ENCODE measurements at regions not wholly inside any gene's neighbourhood (a gene's known extent, or its start where the extent isn't known, plus 50 kb on each side); places are given as distances from the start of the nearest gene placed in this dataset.
"Not testable (repeated sequence)": the region's sequence is repeated elsewhere in the genome, so short reads cannot be mapped to it uniquely, and the experiment has no call there.

DNA sequence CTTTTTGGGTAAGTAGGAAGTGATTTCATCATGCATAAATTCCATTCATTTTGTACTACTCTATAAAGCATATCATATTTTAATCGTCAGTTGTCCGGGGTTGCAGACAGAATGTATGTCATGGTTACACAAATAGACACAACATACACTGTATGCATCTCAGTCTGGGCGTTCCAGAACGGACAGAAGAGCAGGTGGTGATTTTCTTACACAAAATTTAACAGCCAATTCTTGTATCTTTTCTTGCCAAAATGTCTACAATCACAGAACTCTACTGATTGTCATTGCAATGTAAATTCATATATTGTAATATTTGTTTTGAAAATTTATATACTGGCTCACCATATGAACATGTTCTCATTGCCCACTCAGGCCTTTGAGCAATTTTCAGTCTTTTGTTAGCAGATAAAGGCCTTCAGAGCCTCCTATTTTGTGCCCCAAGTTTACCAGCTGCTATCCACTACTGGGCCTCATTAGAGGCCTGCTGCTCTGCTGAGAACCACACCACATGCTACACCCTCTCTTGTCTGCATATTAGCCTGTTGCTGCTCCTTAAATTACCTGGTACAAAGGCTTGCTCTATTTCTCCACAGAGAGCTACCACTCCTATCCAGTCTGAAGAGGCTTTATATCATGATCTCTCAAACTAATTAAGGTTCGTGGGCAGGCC is 61.5 kb downstream of the PRDM13 start:
- no peak for DNase-seq (ENCODE audit: low spot score)
- H3K9me3 Mint-ChIP-seq (ENCODE audit: low read depth), result no peaks in the 10 kb centered on the region
- no peak overlapping the region for H3K27ac Mint-ChIP-seq (ENCODE audit: unreplicated experiment)
- TF ChIP-seq CTCF (IDR thresholded peaks at IDR 0.05), result no peak
- peaks cover 26% of the 10 kb centered on the region for H3K27me3 Mint-ChIP-seq (ENCODE audit: low read depth)
- H3K4me3 Mint-ChIP-seq (ENCODE audit: unreplicated experiment), result no peak overlapping the region
- H3K4me1 Mint-ChIP-seq (ENCODE audit: low read depth), result peaks cover 3% of the 10 kb centered on the region
- no peaks in the 10 kb centered on the region for H3K36me3 Mint-ChIP-seq (ENCODE audit: low read depth)

DNA sequence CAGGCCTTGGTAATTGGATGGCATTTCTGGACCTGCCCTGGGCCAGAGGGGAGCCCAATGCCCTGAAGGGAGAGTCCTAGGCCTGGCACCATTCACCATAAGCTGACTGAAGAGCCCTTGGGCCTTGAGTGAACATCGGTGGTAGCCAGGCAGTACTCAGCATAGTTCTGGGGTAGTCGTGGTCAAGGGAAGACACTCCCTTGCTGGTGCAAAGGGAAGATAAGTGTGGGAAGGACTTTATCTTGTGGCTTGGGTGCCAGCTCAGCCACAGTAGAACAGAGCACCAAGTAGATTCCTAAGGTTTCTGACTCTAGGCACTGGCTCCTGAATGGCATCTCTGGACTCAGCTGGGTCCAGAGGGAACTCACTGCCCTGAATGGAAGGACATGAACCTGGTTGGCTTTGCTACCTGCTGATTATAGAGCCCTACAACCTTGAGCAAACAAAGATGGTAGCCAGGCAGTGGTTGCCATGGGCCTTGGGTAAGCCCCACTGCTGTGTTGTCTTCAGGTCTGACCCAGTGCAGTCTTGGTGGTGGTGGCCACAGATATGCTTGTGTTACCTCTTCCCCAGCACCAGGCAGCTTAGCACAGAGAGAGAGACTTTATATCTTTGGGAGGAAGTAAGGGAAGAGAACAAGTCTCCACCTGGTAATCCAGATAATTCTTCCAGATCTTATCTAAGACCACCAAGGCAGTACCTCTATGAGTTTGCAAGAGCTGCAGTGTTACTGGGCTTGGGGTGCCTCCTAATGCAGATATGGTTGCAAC is 83.5 kb downstream of the PRDM13 start:
- Mint-ChIP-seq H3K4me1 (ENCODE audit: low read depth) (no peaks in the 10 kb centered on the region), H3K27me3 (ENCODE audit: low read depth) (peaks cover 9% of the 10 kb centered on the region), H3K36me3 (ENCODE audit: low read depth) (no peaks in the 10 kb centered on the region), H3K9me3 (ENCODE audit: low read depth) (peaks cover 7% of the 10 kb centered on the region), H3K4me3 (ENCODE audit: unreplicated experiment) (no peak overlapping the region), H3K27ac (ENCODE audit: unreplicated experiment) (no peak overlapping the region)
- DNase-seq (ENCODE audit: low spot score), result no peak
- TF ChIP-seq CTCF (IDR thresholded peaks at IDR 0.05), result no peak

GRCh38 chr6:99702287-99702686 is 95.7 kb downstream of the PRDM13 start:
- H3K27me3 Mint-ChIP-seq (ENCODE audit: low read depth), result peaks cover 23% of the 10 kb centered on the region
- H3K9me3 Mint-ChIP-seq (ENCODE audit: low read depth); H3K36me3 Mint-ChIP-seq (ENCODE audit: low read depth): not testable (repeated sequence)

GRCh38 chr6:99709062-99709461 is 102.4 kb downstream of the PRDM13 start:
- peaks cover 8% of the 10 kb centered on the region for H3K9me3 Mint-ChIP-seq (ENCODE audit: low read depth)
- peaks cover 28% of the 10 kb centered on the region for H3K27me3 Mint-ChIP-seq (ENCODE audit: low read depth)
- peaks cover 5% of the 10 kb centered on the region for H3K36me3 Mint-ChIP-seq (ENCODE audit: low read depth)
- H3K4me3 Mint-ChIP-seq (ENCODE audit: unreplicated experiment), result no peak overlapping the region
- H3K4me1 Mint-ChIP-seq (ENCODE audit: low read depth), result no peaks in the 10 kb centered on the region
- TF ChIP-seq CTCF (IDR thresholded peaks at IDR 0.05), result no peak
- H3K27ac Mint-ChIP-seq (ENCODE audit: unreplicated experiment), result no peak overlapping the region
- no peak for DNase-seq (ENCODE audit: low spot score)

More at GRCh38 chr6:99702287-99702686, 95.7 kb downstream of the PRDM13 start:
- H3K4me1 Mint-ChIP-seq (ENCODE audit: low read depth); DNase-seq (ENCODE audit: low spot score); H3K4me3 Mint-ChIP-seq (ENCODE audit: unreplicated experiment); H3K27ac Mint-ChIP-seq (ENCODE audit: unreplicated experiment): not testable (repeated sequence)

DNA sequence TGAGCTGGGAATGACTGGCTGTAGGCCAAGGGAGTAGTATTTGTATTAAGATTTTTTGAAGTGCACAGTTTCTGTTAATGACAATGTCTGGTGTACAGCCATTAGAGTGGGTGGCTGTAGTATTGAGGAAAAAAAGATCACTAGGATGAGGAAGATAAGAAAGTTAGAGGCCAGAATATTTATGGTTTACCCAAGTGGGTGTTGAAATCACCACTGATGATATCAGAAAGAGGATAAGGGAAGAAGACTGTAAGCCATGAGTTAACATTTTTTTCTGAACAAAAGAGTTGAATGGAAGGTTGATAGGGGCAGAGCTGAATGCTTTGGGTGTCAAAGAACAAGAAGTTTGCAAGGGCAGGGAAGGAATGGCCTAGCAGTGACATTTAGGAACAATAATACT is 104.7 kb downstream of the PRDM13 start:
- H3K4me3 Mint-ChIP-seq (ENCODE audit: unreplicated experiment), result no peak overlapping the region
- H3K9me3 Mint-ChIP-seq (ENCODE audit: low read depth), result peaks cover 12% of the 10 kb centered on the region
- H3K4me1 Mint-ChIP-seq (ENCODE audit: low read depth), result no peaks in the 10 kb centered on the region
- H3K27me3 Mint-ChIP-seq (ENCODE audit: low read depth), result peaks cover 21% of the 10 kb centered on the region
- DNase-seq (ENCODE audit: low spot score), result no peak
- H3K27ac Mint-ChIP-seq (ENCODE audit: unreplicated experiment), result no peak overlapping the region
- peaks cover 5% of the 10 kb centered on the region for H3K36me3 Mint-ChIP-seq (ENCODE audit: low read depth)
- no peak for TF ChIP-seq CTCF (IDR thresholded peaks at IDR 0.05)
